ENCODE measurements at regions not wholly inside any gene's neighbourhood (a gene's known extent, or its start where the extent isn't known, plus 50 kb on each side); places are given as distances from the start of the nearest gene placed in this dataset.

DNA sequence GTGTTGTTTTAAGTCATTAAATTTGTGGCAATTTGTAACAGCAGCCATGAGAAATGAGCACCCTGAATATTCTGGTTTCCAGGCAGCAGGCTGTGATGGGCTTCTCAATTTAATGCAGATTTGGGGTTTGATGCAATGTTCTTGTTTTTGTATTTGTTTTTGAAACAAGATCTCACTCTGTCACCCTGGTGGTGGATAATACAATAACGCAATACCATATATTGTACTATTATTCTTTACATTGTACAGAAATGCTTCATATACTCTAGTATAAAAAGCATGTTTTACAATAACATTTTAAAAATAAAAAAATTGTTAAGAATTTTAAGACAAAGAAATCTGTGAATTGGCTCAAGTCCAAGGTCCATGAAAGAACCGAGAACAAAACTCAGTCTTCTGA is 129.1 kb downstream of the USP46 start:
- DNase-seq, result no peak

DNA sequence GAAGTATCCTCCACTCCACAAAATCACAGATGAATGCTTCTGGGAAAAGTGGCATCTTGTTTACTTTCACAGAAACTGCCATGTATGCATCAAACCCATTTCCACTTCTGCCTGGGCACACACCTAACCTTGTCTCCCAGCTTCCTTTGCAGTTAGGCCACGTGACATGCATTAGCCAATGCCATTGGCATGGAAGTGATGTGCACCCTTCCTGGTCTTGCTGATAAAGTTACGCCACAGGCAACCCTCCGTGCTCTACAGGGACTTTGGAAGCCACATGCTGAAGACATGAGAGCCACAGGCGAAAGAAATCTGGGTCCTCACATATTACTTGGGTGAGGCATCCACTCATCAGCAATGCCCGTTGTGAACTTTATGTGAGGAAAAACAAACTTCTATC is 123.3 kb downstream of the USP46 start:
- DNase-seq, result no peak
